ENCODE measurements at regions not wholly inside any gene's neighbourhood (a gene's known extent, or its start where the extent isn't known, plus 50 kb on each side); places are given as distances from the start of the nearest gene placed in this dataset.

DNA sequence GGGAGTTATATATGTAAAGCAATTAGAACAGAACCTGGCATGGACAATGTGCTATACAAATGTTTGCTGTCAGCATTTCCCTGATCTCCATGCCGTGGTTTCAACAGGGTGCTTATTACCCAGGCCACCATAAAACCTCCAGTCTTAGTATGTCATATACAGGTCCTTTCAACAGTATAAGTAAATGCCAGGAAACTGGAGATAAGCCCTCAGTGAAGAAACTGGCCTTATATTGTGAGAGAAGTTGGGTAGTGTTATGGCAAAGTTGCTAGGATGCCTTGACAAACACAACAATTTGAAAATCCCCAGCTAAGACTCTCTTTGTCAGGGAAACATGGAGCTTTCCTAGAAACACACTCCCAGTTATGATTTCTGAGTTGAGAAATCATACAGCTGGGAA is 850.2 kb upstream of the ADAMTS5 start:
- TF ChIP-seq, protein P1, sequence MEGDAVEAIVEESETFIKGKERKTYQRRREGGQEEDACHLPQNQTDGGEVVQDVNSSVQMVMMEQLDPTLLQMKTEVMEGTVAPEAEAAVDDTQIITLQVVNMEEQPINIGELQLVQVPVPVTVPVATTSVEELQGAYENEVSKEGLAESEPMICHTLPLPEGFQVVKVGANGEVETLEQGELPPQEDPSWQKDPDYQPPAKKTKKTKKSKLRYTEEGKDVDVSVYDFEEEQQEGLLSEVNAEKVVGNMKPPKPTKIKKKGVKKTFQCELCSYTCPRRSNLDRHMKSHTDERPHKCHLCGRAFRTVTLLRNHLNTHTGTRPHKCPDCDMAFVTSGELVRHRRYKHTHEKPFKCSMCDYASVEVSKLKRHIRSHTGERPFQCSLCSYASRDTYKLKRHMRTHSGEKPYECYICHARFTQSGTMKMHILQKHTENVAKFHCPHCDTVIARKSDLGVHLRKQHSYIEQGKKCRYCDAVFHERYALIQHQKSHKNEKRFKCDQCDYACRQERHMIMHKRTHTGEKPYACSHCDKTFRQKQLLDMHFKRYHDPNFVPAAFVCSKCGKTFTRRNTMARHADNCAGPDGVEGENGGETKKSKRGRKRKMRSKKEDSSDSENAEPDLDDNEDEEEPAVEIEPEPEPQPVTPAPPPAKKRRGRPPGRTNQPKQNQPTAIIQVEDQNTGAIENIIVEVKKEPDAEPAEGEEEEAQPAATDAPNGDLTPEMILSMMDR (conservative IDR thresholded peaks at IDR 0.05), result no peak
- no peak for TF ChIP-seq ZFX (IDR thresholded peaks at IDR 0.05)
